ENCODE measurements at regions not wholly inside any gene's neighbourhood (a gene's known extent, or its start where the extent isn't known, plus 50 kb on each side); places are given as distances from the start of the nearest gene placed in this dataset.

DNA sequence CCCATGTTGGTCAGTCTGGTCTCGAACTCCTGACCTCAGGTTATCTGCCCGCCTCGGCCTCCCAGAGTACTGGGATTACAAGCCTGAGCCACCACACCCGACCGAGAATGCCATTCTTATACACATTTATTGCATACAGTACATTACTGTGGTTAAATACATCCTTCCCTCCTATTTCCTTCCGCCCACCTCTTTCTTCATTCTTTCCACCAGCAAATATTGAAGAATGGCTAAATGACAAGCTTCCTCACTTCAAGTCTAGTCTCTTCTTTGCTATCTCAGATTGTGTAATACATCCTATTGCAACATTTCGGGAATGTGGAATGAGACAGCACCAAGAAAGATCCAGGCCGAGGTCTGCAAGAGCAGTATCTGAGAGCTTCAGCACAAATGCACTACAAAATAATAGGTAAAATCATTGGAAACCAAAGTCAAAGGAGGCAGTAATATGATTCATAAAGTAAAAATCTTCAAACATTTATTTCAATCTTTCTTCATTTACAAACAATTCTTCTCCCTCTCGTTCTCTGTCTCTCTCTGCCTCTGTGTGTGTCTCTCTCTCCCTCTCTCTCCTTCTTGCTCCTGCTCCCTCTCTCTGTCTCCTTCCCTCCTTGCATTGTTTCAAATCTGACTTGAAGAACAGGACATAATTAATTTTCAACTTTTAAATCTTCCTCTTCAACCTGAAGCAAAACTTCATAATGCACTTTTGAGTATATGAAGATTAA, 94.7 kb upstream of the TGFBR2 start:
- TF ChIP-seq CEBPB (IDR thresholded peaks at IDR 0.05; ENCODE audit: low read depth, low read length) (peak; percentile 54; the same call in 1 of the 2 replicates), HDAC2 (IDR thresholded peaks at IDR 0.05; ENCODE audit: borderline replicate concordance in 1 of 2, low read depth in 2 of 2, low read length in 2 of 2) (no peak), POLR2AphosphoS5 (IDR thresholded peaks at IDR 0.05; ENCODE audit: low read depth, low read length) (no peak), RAD21 (IDR thresholded peaks at IDR 0.05 in 1 of 2, conservative IDR thresholded peaks at IDR 0.05 in 1 of 2; ENCODE audit: low read depth in 2 of 2, low read length in 2 of 2) (no peak), KDM5A (IDR thresholded peaks at IDR 0.05; ENCODE audit: low read length) (no peak), JUN (IDR thresholded peaks at IDR 0.05; ENCODE audit: low read depth, low read length) (no peak), GABPA (IDR thresholded peaks at IDR 0.05; ENCODE audit: borderline replicate concordance, insufficient read depth, low read length) (no peak), SP1 (IDR thresholded peaks at IDR 0.05; ENCODE audit: low read depth, low read length) (no peak), BACH1 (IDR thresholded peaks at IDR 0.05; ENCODE audit: low read length) (no peak), TEAD4 (IDR thresholded peaks at IDR 0.05; ENCODE audit: low read depth, low read length) (no peak), PHF8 (conservative IDR thresholded peaks at IDR 0.05; ENCODE audit: low read depth, low read length) (no peak), POLR2A (IDR thresholded peaks at IDR 0.05; ENCODE audit: control extremely low read depth in 1 of 2, low read depth in 2 of 2, low read length in 2 of 2) (no peak)
- TF ChIP-seq, protein P1, sequence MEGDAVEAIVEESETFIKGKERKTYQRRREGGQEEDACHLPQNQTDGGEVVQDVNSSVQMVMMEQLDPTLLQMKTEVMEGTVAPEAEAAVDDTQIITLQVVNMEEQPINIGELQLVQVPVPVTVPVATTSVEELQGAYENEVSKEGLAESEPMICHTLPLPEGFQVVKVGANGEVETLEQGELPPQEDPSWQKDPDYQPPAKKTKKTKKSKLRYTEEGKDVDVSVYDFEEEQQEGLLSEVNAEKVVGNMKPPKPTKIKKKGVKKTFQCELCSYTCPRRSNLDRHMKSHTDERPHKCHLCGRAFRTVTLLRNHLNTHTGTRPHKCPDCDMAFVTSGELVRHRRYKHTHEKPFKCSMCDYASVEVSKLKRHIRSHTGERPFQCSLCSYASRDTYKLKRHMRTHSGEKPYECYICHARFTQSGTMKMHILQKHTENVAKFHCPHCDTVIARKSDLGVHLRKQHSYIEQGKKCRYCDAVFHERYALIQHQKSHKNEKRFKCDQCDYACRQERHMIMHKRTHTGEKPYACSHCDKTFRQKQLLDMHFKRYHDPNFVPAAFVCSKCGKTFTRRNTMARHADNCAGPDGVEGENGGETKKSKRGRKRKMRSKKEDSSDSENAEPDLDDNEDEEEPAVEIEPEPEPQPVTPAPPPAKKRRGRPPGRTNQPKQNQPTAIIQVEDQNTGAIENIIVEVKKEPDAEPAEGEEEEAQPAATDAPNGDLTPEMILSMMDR (IDR thresholded peaks at IDR 0.05; ENCODE audit: control extremely low read depth in 1 of 3, insufficient read depth in 1 of 3, low read depth in 1 of 3, low read length in 3 of 3) = no peak
